Natural killer cell (primary cell): ENCODE measurements at regions not wholly inside any gene's neighbourhood (a gene's known extent, or its start where the extent isn't known, plus 50 kb on each side); places are given as distances from the start of the nearest gene placed in this dataset.

Source experiments
- ATAC-seq, 3 donors: fragments of 150-1000 bp in 2 of 3; fragments of 200-7000 bp in 1 of 3; cut with Tn5 transposase; 1 replicate in 1 of 3; 2 replicates in 2 of 3; pipeline ENCODE4 v1.10.0; 2021; ENCODE audit warnings: mild to moderate bottlenecking in 2 of 3, moderate library complexity in 2 of 3
- DNase-seq, 2 donors: peaks; one replicate each; pipeline versions ENCODE4 v3.0.0 to v3.0.0-alpha.2; 2013 to 2021; ENCODE audit warnings: mixed read lengths in 1 of 2
- H3K27ac ChIP-seq: one replicate; pipeline ENCODE4 v1.5.1; 2013; ENCODE audit warnings: mild to moderate bottlenecking, low read length
- H3K27me3 ChIP-seq: one replicate; pipeline ENCODE4 v1.6.1; 2013; ENCODE audit warnings: low read length; ENCODE audit not compliant: control insufficient read depth, insufficient read depth
- H3K36me3 ChIP-seq: one replicate; pipeline ENCODE4 v1.6.1; 2013; ENCODE audit warnings: low read length; ENCODE audit not compliant: control insufficient read depth, insufficient read depth
- H3K4me1 ChIP-seq: one replicate; pipeline ENCODE4 v1.6.1; 2013; ENCODE audit warnings: low read length; ENCODE audit not compliant: control insufficient read depth, insufficient read depth
- H3K4me3 ChIP-seq: one replicate; pipeline ENCODE4 v1.5.1; 2013; ENCODE audit warnings: low read length
- H3K9me3 ChIP-seq: one replicate; pipeline ENCODE4 v1.6.1; 2013; ENCODE audit warnings: low read length; ENCODE audit not compliant: control insufficient read depth, insufficient read depth
- H3K27ac Mint-ChIP-seq, 2 donors: one replicate each; pipeline ENCODE4 v1.8.0; 2022; ENCODE audit warnings: mild to moderate bottlenecking in 2 of 2, mixed read lengths in 2 of 2, moderate library complexity in 1 of 2
- H3K27me3 Mint-ChIP-seq, 2 donors: one replicate each; pipeline ENCODE4 v1.8.0; 2022; ENCODE audit warnings: low read depth in 2 of 2, mixed read lengths in 2 of 2
- H3K36me3 Mint-ChIP-seq: one replicate; pipeline ENCODE4 v1.8.0; 2022; ENCODE audit warnings: mixed read lengths
- H3K4me1 Mint-ChIP-seq, 2 donors: one replicate each; pipeline ENCODE4 v1.8.0; 2022; ENCODE audit warnings: mixed read lengths in 2 of 2
- H3K4me3 Mint-ChIP-seq: one replicate; pipeline ENCODE4 v1.8.0; 2022; ENCODE audit warnings: mild to moderate bottlenecking, moderate library complexity, mixed read lengths
- H3K9me3 Mint-ChIP-seq, 2 donors: one replicate each; pipeline ENCODE4 v1.8.0; 2022; ENCODE audit warnings: mixed read lengths in 2 of 2
- WGBS: methylation state at CpG from one replicate; pipeline ENCODE4 v1.1.7; 2013; ENCODE audit warnings: missing lambda C conversion rate; ENCODE audit not compliant: insufficient coverage; 5-methylcytosine and 5-hydroxymethylcytosine counted together
- intact Hi-C: fragments of 100-400 bp; cut with micrococcal nuclease; formaldehyde crosslinking; loops from one replicate; pipeline ENCODE4 v1.14.2; 2022
- TF ChIP-seq, protein P1 (sequence below): fragments of 200-600 bp; IDR thresholded peaks from one replicate; pipeline ENCODE4 v1.8.0; 2022; ENCODE audit warnings: antibody characterized with exemption

DNA sequence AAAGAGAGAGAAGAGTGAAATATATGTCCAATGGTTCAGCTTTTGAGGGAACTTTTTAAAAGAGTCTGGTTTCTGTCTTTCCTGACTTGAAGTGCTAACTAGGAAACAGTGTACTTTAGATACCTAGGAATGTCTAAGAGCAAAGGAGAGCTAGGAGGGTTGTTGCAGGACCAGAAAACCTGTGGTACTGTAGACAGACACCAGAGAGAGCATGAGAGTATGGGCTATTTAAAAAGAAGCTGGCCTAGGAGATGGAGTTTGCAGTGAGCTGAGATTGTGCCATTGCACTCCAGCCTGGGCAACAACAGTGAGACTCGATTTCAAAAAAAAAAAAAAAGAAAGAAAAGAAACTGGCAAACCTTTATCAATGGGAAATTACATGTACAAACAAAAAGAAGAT lies 223.9 kb downstream of the FAT4 start:
- Histone ChIP-seq H3K4me3 (no peak overlapping the region), H3K27me3 (no peaks in the 10 kb centered on the region), H3K4me1 (no peaks in the 10 kb centered on the region), H3K36me3 (no peaks in the 10 kb centered on the region), H3K27ac (no peak overlapping the region), H3K9me3 (no peaks in the 10 kb centered on the region)
- intact Hi-C loops = no loop called here
- Mint-ChIP-seq H3K4me1 (no peaks in the 10 kb centered on the region), H3K27me3 (peaks cover 0 to 14% of the 10 kb centered on the region in 2 donors), H3K27ac (no peak overlapping the region), H3K4me3 (no peak overlapping the region), H3K36me3 (peaks cover 16% of the 10 kb centered on the region), H3K9me3 (peaks cover 6 to 7% of the 10 kb centered on the region in 2 donors)
- DNase-seq (no peak), ATAC-seq (no peak)
- 100% methylated on average over 1 of the region's 1 CpG for WGBS
- TF ChIP-seq, protein P1, sequence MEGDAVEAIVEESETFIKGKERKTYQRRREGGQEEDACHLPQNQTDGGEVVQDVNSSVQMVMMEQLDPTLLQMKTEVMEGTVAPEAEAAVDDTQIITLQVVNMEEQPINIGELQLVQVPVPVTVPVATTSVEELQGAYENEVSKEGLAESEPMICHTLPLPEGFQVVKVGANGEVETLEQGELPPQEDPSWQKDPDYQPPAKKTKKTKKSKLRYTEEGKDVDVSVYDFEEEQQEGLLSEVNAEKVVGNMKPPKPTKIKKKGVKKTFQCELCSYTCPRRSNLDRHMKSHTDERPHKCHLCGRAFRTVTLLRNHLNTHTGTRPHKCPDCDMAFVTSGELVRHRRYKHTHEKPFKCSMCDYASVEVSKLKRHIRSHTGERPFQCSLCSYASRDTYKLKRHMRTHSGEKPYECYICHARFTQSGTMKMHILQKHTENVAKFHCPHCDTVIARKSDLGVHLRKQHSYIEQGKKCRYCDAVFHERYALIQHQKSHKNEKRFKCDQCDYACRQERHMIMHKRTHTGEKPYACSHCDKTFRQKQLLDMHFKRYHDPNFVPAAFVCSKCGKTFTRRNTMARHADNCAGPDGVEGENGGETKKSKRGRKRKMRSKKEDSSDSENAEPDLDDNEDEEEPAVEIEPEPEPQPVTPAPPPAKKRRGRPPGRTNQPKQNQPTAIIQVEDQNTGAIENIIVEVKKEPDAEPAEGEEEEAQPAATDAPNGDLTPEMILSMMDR = no peak

DNA sequence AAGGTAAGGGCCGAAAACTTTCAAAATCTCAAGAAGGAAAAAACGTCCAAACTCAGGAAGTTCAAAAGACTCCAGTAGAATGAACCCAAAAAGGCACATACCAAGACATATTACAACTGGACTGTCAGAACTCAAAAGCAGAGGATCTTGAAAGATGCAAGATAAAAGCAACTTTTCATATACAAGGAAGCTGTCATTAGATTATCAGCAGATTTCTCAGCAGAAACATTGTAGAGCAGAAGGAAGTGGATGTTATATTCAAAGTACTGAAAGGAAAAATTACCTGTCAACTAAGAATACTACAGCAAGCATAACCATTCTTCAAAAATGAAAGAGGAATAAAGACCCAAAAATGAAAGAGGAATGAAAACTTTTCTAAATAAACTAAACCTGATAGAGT lies 224.9 kb downstream of the FAT4 start:
- no peak overlapping the region for H3K4me3 Mint-ChIP-seq
- H3K4me3 ChIP-seq = no peak overlapping the region
- no peak overlapping the region for H3K27ac ChIP-seq
- intact Hi-C loops = no loop called here
- no peak overlapping the region for H3K27ac Mint-ChIP-seq
- no peaks in the 10 kb centered on the region for H3K36me3 ChIP-seq
- DNase-seq = no peak
- peaks cover 0 to 8% of the 10 kb centered on the region in 2 donors for H3K27me3 Mint-ChIP-seq
- H3K36me3 Mint-ChIP-seq = peaks cover 16% of the 10 kb centered on the region
- no peak for ATAC-seq
- no peaks in the 10 kb centered on the region for H3K27me3 ChIP-seq
- TF ChIP-seq, protein P1 = no peak
- H3K4me1 Mint-ChIP-seq = no peaks in the 10 kb centered on the region
- no peaks in the 10 kb centered on the region for H3K9me3 ChIP-seq
- 76% methylated on average over 2 of the region's 2 CpGs for WGBS
- H3K4me1 ChIP-seq = no peaks in the 10 kb centered on the region
- H3K9me3 Mint-ChIP-seq = peaks cover 6 to 7% of the 10 kb centered on the region in 2 donors

DNA sequence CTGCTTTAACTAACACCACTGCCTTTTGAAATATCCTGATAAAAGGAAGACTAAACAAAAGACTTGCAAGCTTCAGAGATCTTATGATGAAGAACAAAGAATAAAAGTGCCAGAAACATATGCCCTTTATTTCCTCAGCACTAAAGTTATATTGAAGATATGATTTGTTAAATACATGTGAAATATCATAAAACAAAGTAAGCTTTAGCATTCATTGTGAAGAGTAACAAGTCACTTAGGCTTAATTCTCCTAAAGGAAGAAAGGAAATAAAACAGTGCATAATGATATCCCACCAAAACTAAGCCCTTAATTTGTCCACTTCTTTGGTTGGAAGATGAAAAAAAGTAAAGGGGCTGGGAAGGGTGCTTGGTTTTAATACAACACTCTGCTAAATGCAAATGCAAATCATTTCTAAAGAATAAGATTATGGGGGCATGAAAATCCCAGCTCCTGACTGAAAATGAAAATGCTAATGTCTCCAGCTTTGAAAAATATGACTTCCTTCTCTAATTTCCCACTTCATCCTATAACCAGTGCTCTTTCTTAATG lies 227.2 kb downstream of the FAT4 start:
- intact Hi-C loops = no loop called here
- H3K4me3 Mint-ChIP-seq = no peak overlapping the region
- Histone ChIP-seq H3K4me1 (no peaks in the 10 kb centered on the region), H3K9me3 (no peaks in the 10 kb centered on the region), H3K27me3 (no peaks in the 10 kb centered on the region), H3K36me3 (no peaks in the 10 kb centered on the region), H3K4me3 (no peak overlapping the region), H3K27ac (no peak overlapping the region)
- peaks cover 16% of the 10 kb centered on the region for H3K36me3 Mint-ChIP-seq
- ATAC-seq (no peak), DNase-seq (no peak)
- H3K4me1 Mint-ChIP-seq = no peaks in the 10 kb centered on the region
- H3K27ac Mint-ChIP-seq = no peak overlapping the region
- TF ChIP-seq, protein P1 = no peak
- H3K9me3 Mint-ChIP-seq = peaks cover 6 to 7% of the 10 kb centered on the region in 2 donors
- H3K27me3 Mint-ChIP-seq = no peaks in the 10 kb centered on the region

DNA sequence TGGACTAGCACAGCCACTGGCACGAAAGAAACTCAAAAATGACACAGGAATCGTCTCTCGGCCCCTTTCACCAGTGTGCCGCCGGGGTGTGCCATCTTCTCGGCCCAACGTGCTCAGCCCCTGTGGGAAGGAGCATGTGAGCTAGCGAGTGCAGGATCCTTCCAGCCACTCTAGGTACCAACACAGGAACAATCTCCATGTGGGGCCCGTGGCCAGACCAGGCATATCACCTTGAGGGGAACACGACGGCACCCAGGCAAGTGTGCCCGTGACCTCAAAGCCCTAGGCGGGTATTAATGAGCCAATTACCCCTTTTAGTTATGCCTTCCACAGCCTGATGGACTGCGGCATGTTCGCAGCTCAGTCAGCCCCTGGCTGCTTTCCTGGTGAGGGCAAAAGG lies 231.5 kb downstream of the FAT4 start:
- Histone ChIP-seq H3K36me3 (no peaks in the 10 kb centered on the region), H3K4me1 (no peaks in the 10 kb centered on the region), H3K27me3 (no peaks in the 10 kb centered on the region), H3K9me3 (no peaks in the 10 kb centered on the region), H3K4me3 (no peak overlapping the region), H3K27ac (no peak overlapping the region)
- intact Hi-C loops = no loop called here
- Mint-ChIP-seq H3K27ac (no peak overlapping the region), H3K4me1 (no peaks in the 10 kb centered on the region), H3K4me3 (no peak overlapping the region), H3K9me3 (no peaks in the 10 kb centered on the region), H3K36me3 (no peaks in the 10 kb centered on the region), H3K27me3 (no peaks in the 10 kb centered on the region)
- no peak for DNase-seq
- TF ChIP-seq, protein P1 = no peak
- ATAC-seq = no peak
- WGBS = 93% methylated on average over 15 of the region's 15 CpGs
